ENCODE measurements at regions not wholly inside any gene's neighbourhood (a gene's known extent, or its start where the extent isn't known, plus 50 kb on each side); places are given as distances from the start of the nearest gene placed in this dataset.

DNA sequence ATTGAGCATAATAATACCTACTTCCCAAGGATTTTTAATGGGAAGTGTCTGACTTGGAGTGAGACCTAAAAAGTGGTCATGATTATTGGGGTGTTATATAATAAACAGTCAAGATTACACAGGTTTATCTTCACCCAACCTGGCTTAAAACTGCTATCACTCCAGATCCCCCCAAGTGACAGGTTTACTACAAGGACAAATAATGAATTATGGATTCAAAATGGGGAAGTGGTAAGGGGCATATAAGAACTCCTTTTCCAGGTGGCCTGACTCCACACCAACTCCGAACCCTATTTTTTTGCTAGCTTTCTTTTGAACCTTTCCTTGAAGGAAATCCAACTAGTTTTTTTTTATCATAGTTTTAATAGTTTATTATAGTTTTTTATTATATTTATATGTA lies 663.0 kb upstream of the FANCL start:
- no peak overlapping the region for H2BK120ac ChIP-seq (ENCODE audit: low read depth, low read length)
- no peak overlapping the region for H2BK5ac ChIP-seq (ENCODE audit: low read length)
- no peak overlapping the region for H3K4ac ChIP-seq (ENCODE audit: low read depth, low read length)
- no peak overlapping the region for H3K56ac ChIP-seq (ENCODE audit: low read length)
- H3K9ac ChIP-seq (ENCODE audit: low read length), result no peak overlapping the region
- WGBS (ENCODE audit: extremely low coverage, insufficient coverage, low lambda C conversion rate), result no CpG with 5 or more reads among the region's 1 CpG
- no peak overlapping the region for H3K4me2 ChIP-seq (ENCODE audit: low read length)
- H3K79me1 ChIP-seq (ENCODE audit: low read length), result no peaks in the 10 kb centered on the region
- no peaks in the 10 kb centered on the region for H3K27me3 ChIP-seq (ENCODE audit: insufficient read depth, low read length, poor library complexity)
- H4K8ac ChIP-seq (ENCODE audit: low read depth, low read length), result no peak overlapping the region
- H3K4me3 ChIP-seq (ENCODE audit: low read length), result no peak overlapping the region
- H2BK15ac ChIP-seq (replicated peaks; ENCODE audit: low read depth), result no peak overlapping the region
- H3K4me1 ChIP-seq (ENCODE audit: control insufficient read depth, low read depth, low read length), result no peaks in the 10 kb centered on the region
- H3K27ac ChIP-seq (ENCODE audit: low read depth, low read length), result no peak overlapping the region
- no peak overlapping the region for H2AK5ac ChIP-seq (ENCODE audit: low read length)
- H4K5ac ChIP-seq (ENCODE audit: low read length), result no peak overlapping the region
- no peaks in the 10 kb centered on the region for H3K79me2 ChIP-seq (ENCODE audit: control insufficient read depth, insufficient read depth, low read length)
- H3K36me3 ChIP-seq (ENCODE audit: control insufficient read depth, insufficient read depth, low read length), result no peaks in the 10 kb centered on the region
- no peak for DNase-seq
- no peak overlapping the region for H3K18ac ChIP-seq (ENCODE audit: low read length)
- no peak overlapping the region for H3K23ac ChIP-seq (ENCODE audit: low read length)

DNA sequence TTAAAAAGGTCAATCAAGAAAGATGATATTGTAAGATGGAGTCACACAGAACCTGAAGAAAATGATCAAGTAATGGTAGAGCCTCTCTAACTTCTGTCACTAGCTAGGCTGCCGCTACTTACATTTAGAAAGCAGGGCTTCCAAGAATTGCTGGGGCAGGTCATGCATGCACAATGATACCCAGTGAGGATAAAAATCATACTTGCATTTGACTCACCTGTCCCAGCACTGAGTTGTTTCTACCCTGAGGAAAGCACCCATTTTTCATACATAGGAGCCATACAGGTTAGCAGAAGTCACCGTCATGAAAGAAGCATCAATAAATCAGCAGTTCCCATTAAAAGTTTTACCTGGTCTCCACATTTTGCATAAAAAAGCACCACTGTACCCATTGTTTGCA lies 662.3 kb upstream of the FANCL start:
- H3K79me2 ChIP-seq (ENCODE audit: control insufficient read depth, insufficient read depth, low read length), result no peaks in the 10 kb centered on the region
- no peaks in the 10 kb centered on the region for H3K36me3 ChIP-seq (ENCODE audit: control insufficient read depth, insufficient read depth, low read length)
- no peaks in the 10 kb centered on the region for H3K4me1 ChIP-seq (ENCODE audit: control insufficient read depth, low read depth, low read length)
- H2BK120ac ChIP-seq (ENCODE audit: low read depth, low read length), result no peak overlapping the region
- no peak overlapping the region for H4K8ac ChIP-seq (ENCODE audit: low read depth, low read length)
- H3K18ac ChIP-seq (ENCODE audit: low read length), result no peak overlapping the region
- no peak for DNase-seq
- no peak overlapping the region for H3K4me3 ChIP-seq (ENCODE audit: low read length)
- no peak overlapping the region for H2BK15ac ChIP-seq (replicated peaks; ENCODE audit: low read depth)
- H3K56ac ChIP-seq (ENCODE audit: low read length), result no peak overlapping the region
- WGBS (ENCODE audit: extremely low coverage, insufficient coverage, low lambda C conversion rate), result no CpG with 5 or more reads among the region's 2 CpGs
- H3K4ac ChIP-seq (ENCODE audit: low read depth, low read length), result no peak overlapping the region
- H3K79me1 ChIP-seq (ENCODE audit: low read length), result no peaks in the 10 kb centered on the region
- H4K5ac ChIP-seq (ENCODE audit: low read length), result no peak overlapping the region
- no peak overlapping the region for H2AK5ac ChIP-seq (ENCODE audit: low read length)
- no peak overlapping the region for H3K4me2 ChIP-seq (ENCODE audit: low read length)
- H3K27ac ChIP-seq (ENCODE audit: low read depth, low read length), result no peak overlapping the region
- H3K23ac ChIP-seq (ENCODE audit: low read length), result no peak overlapping the region
- no peak overlapping the region for H3K9ac ChIP-seq (ENCODE audit: low read length)
- no peaks in the 10 kb centered on the region for H3K27me3 ChIP-seq (ENCODE audit: insufficient read depth, low read length, poor library complexity)
- H2BK5ac ChIP-seq (ENCODE audit: low read length), result no peak overlapping the region

DNA sequence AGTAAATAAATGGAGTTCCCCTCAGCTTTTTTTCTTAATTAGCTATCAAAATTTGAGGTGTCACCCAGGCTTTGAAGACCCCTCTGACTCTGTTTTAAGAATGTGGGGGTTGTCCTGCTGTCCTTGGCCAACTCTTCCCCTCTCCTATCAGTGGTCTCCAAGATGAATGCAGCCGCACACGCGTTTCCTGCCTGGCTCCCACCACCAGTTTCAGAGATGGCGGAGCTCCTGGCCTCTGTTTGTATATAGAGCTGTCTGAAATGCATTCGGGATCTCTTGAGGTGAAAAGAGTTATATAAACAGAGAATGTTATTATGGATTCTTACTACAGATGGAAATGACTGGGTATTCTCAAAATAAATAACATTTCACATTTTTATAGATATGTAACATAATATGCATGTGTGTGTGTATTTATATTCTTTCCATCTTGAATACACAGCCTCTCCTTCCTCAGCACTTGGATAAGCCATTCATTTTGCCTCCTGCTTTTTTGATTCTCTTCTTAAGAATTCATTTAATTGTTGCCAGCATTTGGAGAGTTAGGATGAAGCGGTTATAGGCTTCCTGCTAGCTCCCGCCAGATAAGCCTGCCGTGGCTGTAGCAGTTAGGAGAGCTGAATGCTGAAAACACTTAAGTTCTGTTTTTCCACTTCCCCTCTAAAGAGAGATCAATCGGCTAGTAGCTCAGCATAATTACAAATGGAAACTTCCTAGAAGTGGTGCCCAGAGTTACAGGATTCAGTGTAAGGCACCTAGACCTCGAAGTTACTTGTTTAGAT lies 659.3 kb upstream of the FANCL start:
- H3K23ac ChIP-seq (ENCODE audit: low read length), result no peak overlapping the region
- H3K56ac ChIP-seq (ENCODE audit: low read length), result no peak overlapping the region
- H3K4me3 ChIP-seq (ENCODE audit: low read length), result no peak overlapping the region
- H3K27ac ChIP-seq (ENCODE audit: low read depth, low read length), result no peak overlapping the region
- no peaks in the 10 kb centered on the region for H3K36me3 ChIP-seq (ENCODE audit: control insufficient read depth, insufficient read depth, low read length)
- H3K27me3 ChIP-seq (ENCODE audit: insufficient read depth, low read length, poor library complexity), result no peaks in the 10 kb centered on the region
- no peak overlapping the region for H3K4me2 ChIP-seq (ENCODE audit: low read length)
- H2BK5ac ChIP-seq (ENCODE audit: low read length), result no peak overlapping the region
- WGBS (ENCODE audit: extremely low coverage, insufficient coverage, low lambda C conversion rate), result no CpG with 5 or more reads among the region's 10 CpGs
- H4K8ac ChIP-seq (ENCODE audit: low read depth, low read length), result no peak overlapping the region
- H2AK5ac ChIP-seq (ENCODE audit: low read length), result no peak overlapping the region
- H3K79me2 ChIP-seq (ENCODE audit: control insufficient read depth, insufficient read depth, low read length), result no peaks in the 10 kb centered on the region
- H4K5ac ChIP-seq (ENCODE audit: low read length), result no peak overlapping the region
- no peak for DNase-seq
- H3K18ac ChIP-seq (ENCODE audit: low read length), result no peak overlapping the region
- H3K4ac ChIP-seq (ENCODE audit: low read depth, low read length), result no peak overlapping the region
- no peak overlapping the region for H2BK15ac ChIP-seq (replicated peaks; ENCODE audit: low read depth)
- H3K79me1 ChIP-seq (ENCODE audit: low read length), result no peaks in the 10 kb centered on the region
- H2BK120ac ChIP-seq (ENCODE audit: low read depth, low read length), result no peak overlapping the region
- H3K4me1 ChIP-seq (ENCODE audit: control insufficient read depth, low read depth, low read length), result no peaks in the 10 kb centered on the region
- H3K9ac ChIP-seq (ENCODE audit: low read length), result no peak overlapping the region

DNA sequence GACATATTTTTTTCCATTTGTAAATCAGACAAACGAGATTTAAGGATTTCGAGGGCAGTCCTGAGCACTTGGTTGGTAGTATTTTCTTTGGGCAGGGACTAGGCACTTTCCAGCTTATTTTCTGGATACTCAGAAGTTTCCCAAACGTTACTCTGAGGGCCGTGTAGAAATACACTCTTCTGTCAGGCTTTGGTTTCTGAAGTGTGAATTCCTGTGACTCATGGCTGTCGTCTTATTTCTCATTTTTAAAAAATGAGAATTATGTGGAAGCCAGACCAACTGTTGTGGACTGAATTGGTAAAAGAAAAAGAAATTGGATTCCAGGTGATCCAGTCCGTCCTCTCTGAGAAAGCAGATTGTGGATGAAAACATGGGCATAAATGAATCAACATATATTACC lies 658.6 kb upstream of the FANCL start:
- Histone ChIP-seq H3K79me2 (ENCODE audit: control insufficient read depth, insufficient read depth, low read length) (no peaks in the 10 kb centered on the region), H3K36me3 (ENCODE audit: control insufficient read depth, insufficient read depth, low read length) (no peaks in the 10 kb centered on the region), H3K23ac (ENCODE audit: low read length) (no peak overlapping the region), H2BK15ac (replicated peaks; ENCODE audit: low read depth) (no peak overlapping the region), H2BK120ac (ENCODE audit: low read depth, low read length) (no peak overlapping the region), H3K4me2 (ENCODE audit: low read length) (no peak overlapping the region), H3K18ac (ENCODE audit: low read length) (no peak overlapping the region), H4K5ac (ENCODE audit: low read length) (no peak overlapping the region), H4K8ac (ENCODE audit: low read depth, low read length) (no peak overlapping the region), H3K79me1 (ENCODE audit: low read length) (no peaks in the 10 kb centered on the region), H3K56ac (ENCODE audit: low read length) (no peak overlapping the region), H3K27ac (ENCODE audit: low read depth, low read length) (no peak overlapping the region), H3K27me3 (ENCODE audit: insufficient read depth, low read length, poor library complexity) (no peaks in the 10 kb centered on the region), H3K4me3 (ENCODE audit: low read length) (no peak overlapping the region), H3K4ac (ENCODE audit: low read depth, low read length) (no peak overlapping the region), H3K9ac (ENCODE audit: low read length) (no peak overlapping the region), H2BK5ac (ENCODE audit: low read length) (no peak overlapping the region), H2AK5ac (ENCODE audit: low read length) (no peak overlapping the region), H3K4me1 (ENCODE audit: control insufficient read depth, low read depth, low read length) (no peaks in the 10 kb centered on the region)
- no peak for DNase-seq
- no CpG with 5 or more reads among the region's 6 CpGs for WGBS (ENCODE audit: extremely low coverage, insufficient coverage, low lambda C conversion rate)

DNA sequence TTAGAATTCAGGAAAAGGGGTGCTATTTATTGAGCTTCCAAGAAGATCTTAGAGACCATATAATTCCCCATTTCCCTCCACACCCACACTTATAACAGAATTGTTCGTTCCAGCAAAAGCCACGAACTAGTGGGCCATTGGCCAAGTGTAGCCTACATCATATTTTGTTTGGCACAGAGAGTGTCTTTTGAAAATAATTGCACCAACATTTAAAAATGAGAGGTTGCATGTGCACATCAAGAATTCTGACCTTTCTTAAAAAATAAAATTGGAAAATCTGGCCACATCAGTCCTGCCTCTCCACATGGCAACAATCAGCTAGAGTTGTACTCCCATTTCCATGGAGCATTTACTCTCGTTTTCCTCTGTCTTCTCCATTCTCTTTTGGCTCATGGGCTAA lies 655.5 kb upstream of the FANCL start:
- no peak overlapping the region for H3K18ac ChIP-seq (ENCODE audit: low read length)

DNA sequence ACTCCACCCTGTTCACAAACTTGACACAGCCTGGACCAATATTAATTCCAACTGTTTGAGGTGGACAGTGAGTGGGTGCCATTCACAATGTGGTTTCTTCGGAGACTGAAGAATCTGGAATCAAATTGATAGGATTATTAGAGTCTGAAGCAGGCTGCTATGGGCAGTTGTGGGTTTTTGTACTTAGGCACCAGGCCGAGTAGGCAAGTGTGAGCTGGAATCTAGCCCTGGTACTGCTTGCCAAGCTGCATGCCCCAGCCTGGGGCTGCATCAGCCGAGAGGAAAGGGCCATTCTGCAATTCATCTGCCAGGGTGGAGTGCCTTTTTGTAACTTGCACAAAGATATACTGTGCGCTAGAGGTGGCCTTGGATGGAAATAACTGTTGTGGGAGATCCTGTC lies 654.7 kb upstream of the FANCL start:
- H4K8ac ChIP-seq (ENCODE audit: low read depth, low read length), result no peak overlapping the region
- H3K27me3 ChIP-seq (ENCODE audit: insufficient read depth, low read length, poor library complexity), result no peaks in the 10 kb centered on the region
- no peak for DNase-seq
- no peak overlapping the region for H3K23ac ChIP-seq (ENCODE audit: low read length)
- WGBS (ENCODE audit: extremely low coverage, insufficient coverage, low lambda C conversion rate), result no CpG with 5 or more reads among the region's 4 CpGs
- no peak overlapping the region for H2AK5ac ChIP-seq (ENCODE audit: low read length)
- H3K27ac ChIP-seq (ENCODE audit: low read depth, low read length), result no peak overlapping the region
- H3K9ac ChIP-seq (ENCODE audit: low read length), result no peak overlapping the region
- H3K36me3 ChIP-seq (ENCODE audit: control insufficient read depth, insufficient read depth, low read length), result no peaks in the 10 kb centered on the region
- no peak overlapping the region for H3K4ac ChIP-seq (ENCODE audit: low read depth, low read length)
- no peak overlapping the region for H2BK5ac ChIP-seq (ENCODE audit: low read length)
- no peak overlapping the region for H3K18ac ChIP-seq (ENCODE audit: low read length)
- no peak overlapping the region for H2BK15ac ChIP-seq (replicated peaks; ENCODE audit: low read depth)
- H3K79me1 ChIP-seq (ENCODE audit: low read length), result no peaks in the 10 kb centered on the region
- H2BK120ac ChIP-seq (ENCODE audit: low read depth, low read length), result no peak overlapping the region
- no peaks in the 10 kb centered on the region for H3K4me1 ChIP-seq (ENCODE audit: control insufficient read depth, low read depth, low read length)
- H3K4me2 ChIP-seq (ENCODE audit: low read length), result no peak overlapping the region
- no peak overlapping the region for H4K5ac ChIP-seq (ENCODE audit: low read length)
- no peaks in the 10 kb centered on the region for H3K79me2 ChIP-seq (ENCODE audit: control insufficient read depth, insufficient read depth, low read length)
- H3K4me3 ChIP-seq (ENCODE audit: low read length), result no peak overlapping the region
- H3K56ac ChIP-seq (ENCODE audit: low read length), result no peak overlapping the region

More for the DNA sequence above, 655.5 kb upstream of the FANCL start:
- no peak overlapping the region for H4K8ac ChIP-seq (ENCODE audit: low read depth, low read length)
- no peak overlapping the region for H3K9ac ChIP-seq (ENCODE audit: low read length)
- H2BK15ac ChIP-seq (replicated peaks; ENCODE audit: low read depth), result no peak overlapping the region
- H4K5ac ChIP-seq (ENCODE audit: low read length), result no peak overlapping the region
- H3K4me2 ChIP-seq (ENCODE audit: low read length), result no peak overlapping the region
- no peaks in the 10 kb centered on the region for H3K79me2 ChIP-seq (ENCODE audit: control insufficient read depth, insufficient read depth, low read length)
- no peaks in the 10 kb centered on the region for H3K79me1 ChIP-seq (ENCODE audit: low read length)
- no peaks in the 10 kb centered on the region for H3K4me1 ChIP-seq (ENCODE audit: control insufficient read depth, low read depth, low read length)
- H2BK120ac ChIP-seq (ENCODE audit: low read depth, low read length), result no peak overlapping the region
- H2BK5ac ChIP-seq (ENCODE audit: low read length), result no peak overlapping the region
- H3K56ac ChIP-seq (ENCODE audit: low read length), result no peak overlapping the region
- no peak overlapping the region for H3K27ac ChIP-seq (ENCODE audit: low read depth, low read length)
- H3K4ac ChIP-seq (ENCODE audit: low read depth, low read length), result no peak overlapping the region
- no peaks in the 10 kb centered on the region for H3K36me3 ChIP-seq (ENCODE audit: control insufficient read depth, insufficient read depth, low read length)
- no CpG with 5 or more reads among the region's 3 CpGs for WGBS (ENCODE audit: extremely low coverage, insufficient coverage, low lambda C conversion rate)
- no peak overlapping the region for H2AK5ac ChIP-seq (ENCODE audit: low read length)
- H3K23ac ChIP-seq (ENCODE audit: low read length), result no peak overlapping the region
- DNase-seq, result no peak
- H3K27me3 ChIP-seq (ENCODE audit: insufficient read depth, low read length, poor library complexity), result no peaks in the 10 kb centered on the region
- no peak overlapping the region for H3K4me3 ChIP-seq (ENCODE audit: low read length)

Data from mesendoderm (in vitro differentiated cells).